ENCODE measurements at regions not wholly inside any gene's neighbourhood (a gene's known extent, or its start where the extent isn't known, plus 50 kb on each side); places are given as distances from the start of the nearest gene placed in this dataset.

DNA sequence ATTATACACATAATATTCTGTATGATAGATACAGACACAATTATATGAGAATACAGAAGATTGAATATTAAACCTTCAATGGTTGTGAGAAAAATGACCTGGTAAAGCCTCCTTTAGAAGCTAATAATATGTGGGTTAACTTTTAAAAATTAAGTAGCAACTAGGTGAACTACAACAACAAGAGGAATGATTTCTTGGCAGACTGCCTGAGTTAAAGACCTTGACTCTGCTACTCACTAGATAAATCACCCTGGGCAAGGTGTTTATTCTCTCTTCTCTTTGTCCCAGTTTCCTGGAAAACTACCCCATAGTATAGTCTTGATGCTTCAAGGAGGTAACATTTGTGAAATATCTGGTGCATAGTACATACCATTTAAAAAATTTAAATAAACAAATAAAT is 519.6 kb upstream of the TENM4 start:
- TF ChIP-seq CTCF (IDR thresholded peaks at IDR 0.05; ENCODE audit: insufficient read depth, low read length, severe bottlenecking): no peak
- H3K27me3 ChIP-seq (ENCODE audit: control insufficient read depth, insufficient read depth, low read length): no peaks in the 10 kb centered on the region
- no peaks in the 10 kb centered on the region for H3K36me3 ChIP-seq (ENCODE audit: control insufficient read depth, insufficient read depth, low read length)
- FAIRE-seq: no peak
- H3K4me3 ChIP-seq (ENCODE audit: low read depth, low read length): no peak overlapping the region
- DNase-seq (ENCODE audit: low read depth): no peak

- no peak for TF ChIP-seq CTCF (IDR thresholded peaks at IDR 0.05; ENCODE audit: insufficient read depth, low read length, severe bottlenecking)
- DNase-seq (ENCODE audit: low read depth): no peak
- H3K36me3 ChIP-seq (ENCODE audit: control insufficient read depth, insufficient read depth, low read length): no peaks in the 10 kb centered on the region
- H3K27me3 ChIP-seq (ENCODE audit: control insufficient read depth, insufficient read depth, low read length): no peaks in the 10 kb centered on the region
- no peak for FAIRE-seq
- no peak overlapping the region for H3K4me3 ChIP-seq (ENCODE audit: low read depth, low read length)
Observed at GRCh38 chr11:79959318-79959717, 518.5 kb upstream of the TENM4 start.

DNA sequence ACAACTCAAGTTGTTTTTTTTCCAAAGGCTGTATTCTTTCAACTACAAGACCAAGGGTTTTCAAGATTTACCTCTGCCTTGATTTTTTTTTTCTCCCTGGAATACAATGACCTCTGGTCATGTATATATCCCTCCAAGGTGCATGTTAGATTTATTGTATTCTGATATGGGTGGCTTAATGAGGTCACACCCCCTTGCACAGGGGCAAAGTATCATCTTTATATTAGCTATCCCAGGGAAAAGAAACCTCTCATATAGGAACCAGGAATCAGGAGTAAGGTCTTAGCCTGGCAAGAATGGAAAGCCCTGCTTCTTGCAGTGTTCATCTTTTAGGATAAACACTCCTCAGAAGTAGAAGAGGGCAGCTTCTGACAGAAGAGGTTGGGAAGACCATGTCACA is 516.9 kb upstream of the TENM4 start:
- DNase-seq (ENCODE audit: low read depth) (no peak), FAIRE-seq (no peak)
- H3K4me3 ChIP-seq (ENCODE audit: low read depth, low read length): no peak overlapping the region
- H3K36me3 ChIP-seq (ENCODE audit: control insufficient read depth, insufficient read depth, low read length): no peaks in the 10 kb centered on the region
- H3K27me3 ChIP-seq (ENCODE audit: control insufficient read depth, insufficient read depth, low read length): no peaks in the 10 kb centered on the region
- no peak for TF ChIP-seq CTCF (IDR thresholded peaks at IDR 0.05; ENCODE audit: insufficient read depth, low read length, severe bottlenecking)

- no peak overlapping the region for H3K4me3 ChIP-seq (ENCODE audit: low read depth, low read length)
- no peaks in the 10 kb centered on the region for H3K36me3 ChIP-seq (ENCODE audit: control insufficient read depth, insufficient read depth, low read length)
- DNase-seq (ENCODE audit: low read depth) (no peak), FAIRE-seq (no peak)
- H3K27me3 ChIP-seq (ENCODE audit: control insufficient read depth, insufficient read depth, low read length): no peaks in the 10 kb centered on the region
- no peak for TF ChIP-seq CTCF (IDR thresholded peaks at IDR 0.05; ENCODE audit: insufficient read depth, low read length, severe bottlenecking)
Observed at GRCh38 chr11:79956061-79956460, 515.2 kb upstream of the TENM4 start.

- TF ChIP-seq CTCF (IDR thresholded peaks at IDR 0.05; ENCODE audit: insufficient read depth, low read length, severe bottlenecking): no peak
- H3K36me3 ChIP-seq (ENCODE audit: control insufficient read depth, insufficient read depth, low read length): no peaks in the 10 kb centered on the region
- H3K27me3 ChIP-seq (ENCODE audit: control insufficient read depth, insufficient read depth, low read length): no peaks in the 10 kb centered on the region
- no peak for FAIRE-seq
- H3K4me3 ChIP-seq (ENCODE audit: low read depth, low read length): no peak overlapping the region
- no peak for DNase-seq (ENCODE audit: low read depth)
Observed at GRCh38 chr11:79953629-79954028, 512.8 kb upstream of the TENM4 start.

- no peak for FAIRE-seq
- no peak for TF ChIP-seq CTCF (IDR thresholded peaks at IDR 0.05; ENCODE audit: insufficient read depth, low read length, severe bottlenecking)
- Histone ChIP-seq H3K27me3 (ENCODE audit: control insufficient read depth, insufficient read depth, low read length) (no peaks in the 10 kb centered on the region), H3K4me3 (ENCODE audit: low read depth, low read length) (no peak overlapping the region), H3K36me3 (ENCODE audit: control insufficient read depth, insufficient read depth, low read length) (no peaks in the 10 kb centered on the region)
- no peak for DNase-seq (ENCODE audit: low read depth)
Observed at GRCh38 chr11:79950741-79951140, 509.9 kb upstream of the TENM4 start.
